ENCODE measurements at regions not wholly inside any gene's neighbourhood (a gene's known extent, or its start where the extent isn't known, plus 50 kb on each side); places are given as distances from the start of the nearest gene placed in this dataset.

- TF ChIP-seq EZH2 (IDR thresholded peaks at IDR 0.05; ENCODE audit: borderline replicate concordance, low read depth, low read length, severe bottlenecking) (no peak), CTCF (IDR thresholded peaks at IDR 0.05; ENCODE audit: extremely low read depth in 1 of 2, insufficient read depth in 1 of 2, low read depth in 1 of 2, low read length in 2 of 2) (no peak), MYC (IDR thresholded peaks at IDR 0.05; ENCODE audit: low read depth, low read length) (no peak), POLR2AphosphoS5 (IDR thresholded peaks at IDR 0.05; ENCODE audit: insufficient read depth, low read depth, low read length) (no peak)
Measured at GRCh38 chr10:28179743-28180099, 123.1 kb downstream of the MPP7 start.

All from endothelial cell of umbilical vein (primary cell).